ENCODE measurements at regions not wholly inside any gene's neighbourhood (a gene's known extent, or its start where the extent isn't known, plus 50 kb on each side); places are given as distances from the start of the nearest gene placed in this dataset.

- no peak for DNase-seq (ENCODE audit: low read depth in 2 of 2)
These were observed 703.2 kb downstream of the MRPL39 start for GRCh38 chr21:24903994-24904635.

- no peak for DNase-seq (ENCODE audit: low read depth in 2 of 2)
These were observed 708.1 kb downstream of the MRPL39 start for GRCh38 chr21:24899138-24899537.

- DNase-seq (ENCODE audit: low read depth in 2 of 2): no peak
These were observed 709.4 kb downstream of the MRPL39 start for GRCh38 chr21:24897883-24898282.

DNA sequence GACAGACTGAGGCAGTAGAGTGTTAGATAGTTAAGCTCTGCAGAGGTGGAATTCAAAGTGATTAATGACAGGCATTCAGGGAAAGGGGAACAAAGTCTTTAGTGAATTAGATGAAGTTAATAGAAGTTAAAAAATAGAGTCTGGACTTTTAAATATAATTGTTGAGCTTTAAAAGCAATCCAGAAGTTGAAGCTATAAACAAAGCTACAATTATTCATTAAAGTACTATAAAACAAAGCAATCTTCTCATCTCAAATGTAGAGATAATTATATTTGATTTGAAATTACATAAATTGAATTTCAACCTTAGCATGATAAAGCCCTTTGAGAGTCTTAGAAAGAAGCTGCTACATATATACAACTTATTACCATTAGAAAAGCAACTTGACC is 710.6 kb downstream of the MRPL39 start:
- DNase-seq (ENCODE audit: low read depth in 2 of 2): no peak

GRCh38 chr21:24895885-24896734 is 711.2 kb downstream of the MRPL39 start:
- DNase-seq (ENCODE audit: low read depth in 2 of 2): no peak

DNA sequence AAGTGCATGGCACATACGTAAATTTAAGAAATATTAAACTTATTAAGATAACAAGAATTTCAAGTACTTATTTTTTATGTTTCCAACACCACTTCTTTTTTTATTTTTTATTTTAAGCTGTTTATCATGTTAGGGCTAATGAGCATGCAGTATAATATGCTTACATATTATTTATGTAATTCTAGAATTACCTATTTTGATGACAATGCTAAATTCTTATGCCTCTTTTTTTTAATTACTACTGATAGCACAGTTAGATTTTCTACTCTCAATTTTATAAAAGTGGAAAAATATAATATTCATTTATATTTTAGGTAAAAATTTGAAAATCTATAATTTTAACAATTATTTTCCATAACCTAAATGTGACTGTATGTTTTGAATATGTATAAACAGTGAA is 713.0 kb downstream of the MRPL39 start:
- DNase-seq (ENCODE audit: low read depth in 2 of 2): no peak

DNA sequence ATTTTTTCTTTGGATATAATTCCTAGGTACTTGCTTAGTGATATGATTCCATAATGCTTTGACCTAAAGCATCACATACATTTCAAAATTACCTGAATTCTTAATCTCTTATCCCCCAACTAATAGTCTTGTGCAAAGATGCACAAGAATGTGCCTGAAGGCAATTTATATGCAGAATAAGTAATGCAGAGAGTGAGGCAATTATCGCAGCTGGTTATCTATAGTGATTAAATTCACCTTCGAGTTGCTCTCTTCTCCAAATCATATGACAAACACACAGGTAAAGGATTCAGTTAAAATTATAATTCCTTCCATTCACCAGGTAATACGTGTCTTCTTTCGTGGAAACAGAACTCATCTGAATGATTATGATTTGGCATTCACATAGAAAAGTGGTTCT is 717.3 kb downstream of the MRPL39 start:
- no peak for DNase-seq (ENCODE audit: low read depth in 2 of 2)

- DNase-seq (ENCODE audit: low read depth in 2 of 2): no peak
These were observed 725.8 kb downstream of the MRPL39 start for GRCh38 chr21:24881506-24881905.

- no peak for DNase-seq (ENCODE audit: low read depth in 2 of 2)
These were observed 736.6 kb downstream of the MRPL39 start for GRCh38 chr21:24870633-24871032.

DNA sequence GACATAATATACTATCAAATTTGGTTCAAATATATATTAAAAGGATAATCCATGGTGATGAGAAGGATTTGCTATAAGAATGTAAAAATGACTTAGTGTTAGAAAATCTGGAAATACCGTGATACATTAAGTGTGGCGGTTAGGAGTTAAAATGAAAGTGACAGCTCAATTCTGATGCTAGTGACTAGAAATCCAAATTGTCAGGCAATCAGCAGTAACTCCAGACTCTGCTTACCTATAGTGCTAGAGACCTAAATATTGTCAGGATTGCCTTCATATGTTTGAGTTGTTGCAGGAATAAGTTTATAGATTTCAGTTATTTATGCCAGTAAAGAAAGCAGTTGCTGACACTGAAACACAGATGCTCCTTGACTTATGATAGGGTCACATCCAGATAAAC is 737.4 kb downstream of the MRPL39 start:
- DNase-seq (ENCODE audit: low read depth in 2 of 2): no peak

GRCh38 chr21:24868117-24868516 is 739.2 kb downstream of the MRPL39 start:
- no peak for DNase-seq (ENCODE audit: low read depth in 2 of 2)

DNA sequence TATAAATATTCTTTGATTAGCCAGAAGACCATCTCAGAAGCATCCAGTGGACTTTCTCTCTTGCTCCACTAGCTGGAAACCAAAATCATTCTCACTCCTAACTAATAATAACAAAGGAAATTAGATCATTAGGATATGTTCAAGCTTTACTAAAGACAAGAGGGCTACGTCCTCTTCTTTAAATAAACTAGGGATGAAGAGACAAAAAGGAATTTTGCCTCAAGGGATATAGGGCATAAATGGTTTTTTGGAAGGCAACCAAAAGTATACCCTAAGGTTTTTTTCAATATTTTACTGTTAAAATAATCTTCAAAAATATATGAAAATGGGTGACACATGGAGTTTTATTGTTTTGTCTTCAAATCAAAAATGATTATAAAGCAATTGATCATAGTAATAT is 745.8 kb downstream of the MRPL39 start:
- no peak for DNase-seq (ENCODE audit: low read depth in 2 of 2)

DNA sequence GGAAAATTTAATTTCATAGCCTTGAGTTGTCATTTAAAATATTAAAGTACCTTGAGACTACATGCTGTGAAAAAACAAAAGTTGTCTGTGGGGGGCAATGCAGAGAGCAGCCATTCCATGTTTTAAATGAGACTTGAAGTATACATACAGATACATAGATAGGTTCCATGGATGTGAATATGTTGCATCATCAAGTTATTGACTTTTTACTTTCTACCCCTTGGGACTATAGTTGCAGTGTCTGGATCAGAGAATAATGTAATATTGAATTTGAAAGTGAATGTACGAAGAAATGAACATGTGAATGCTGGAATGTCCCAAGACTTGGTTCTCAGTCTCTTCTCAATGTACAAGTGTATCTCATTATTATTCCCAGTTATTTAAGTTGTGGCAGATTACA is 751.0 kb downstream of the MRPL39 start:
- DNase-seq (ENCODE audit: low read depth in 2 of 2): no peak

- no peak for DNase-seq (ENCODE audit: low read depth in 2 of 2)
These were observed 754.6 kb downstream of the MRPL39 start for GRCh38 chr21:24852610-24853195.

GRCh38 chr21:24850121-24850520 is 757.2 kb downstream of the MRPL39 start:
- no peak for DNase-seq (ENCODE audit: low read depth in 2 of 2)

- no peak for DNase-seq (ENCODE audit: low read depth in 2 of 2)
These were observed 762.6 kb downstream of the MRPL39 start for GRCh38 chr21:24844671-24845070.

GRCh38 chr21:24840287-24840686 is 767.0 kb downstream of the MRPL39 start:
- DNase-seq (ENCODE audit: low read depth in 2 of 2): no peak

DNA sequence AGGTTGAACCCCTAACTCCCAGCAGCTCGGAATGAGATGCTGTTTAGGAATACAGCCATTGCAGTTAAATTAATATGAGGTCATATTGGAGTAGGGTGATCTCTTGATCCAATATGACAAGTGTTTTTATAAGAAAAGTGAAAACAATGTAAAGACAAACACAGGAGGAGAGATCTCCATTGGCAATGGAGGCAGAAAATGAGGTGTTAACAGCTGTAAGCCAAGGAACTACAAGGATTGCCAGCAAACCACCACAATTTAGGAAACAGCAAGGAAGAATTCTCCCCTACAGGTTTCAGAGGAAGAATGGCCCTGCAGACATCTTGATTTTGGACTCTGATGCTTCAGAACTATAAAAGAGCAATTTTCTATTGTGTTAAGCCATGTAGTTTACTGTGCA is 774.3 kb downstream of the MRPL39 start:
- no peak for DNase-seq (ENCODE audit: low read depth in 2 of 2)

GRCh38 chr21:24829397-24829796 is 777.9 kb downstream of the MRPL39 start:
- no peak for DNase-seq (ENCODE audit: low read depth in 2 of 2)

DNA sequence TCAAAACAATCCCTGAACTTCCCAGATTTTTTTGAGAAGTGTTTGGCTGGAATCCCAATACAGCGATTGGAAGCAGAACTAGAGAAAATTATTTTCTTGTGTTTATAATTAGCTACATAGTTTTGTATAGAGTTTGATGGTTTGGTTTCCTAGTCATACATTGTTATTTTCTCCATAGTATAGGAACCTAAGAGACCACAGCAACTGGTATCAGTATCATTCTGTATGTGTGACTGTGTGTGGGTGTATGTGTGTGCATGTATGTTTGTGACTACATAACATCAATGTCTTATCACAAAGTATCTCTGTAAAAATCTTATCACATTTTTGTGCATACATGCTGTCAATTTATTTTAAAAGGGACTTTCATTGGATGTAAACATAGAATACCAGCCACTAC is 780.5 kb downstream of the MRPL39 start:
- DNase-seq (ENCODE audit: low read depth in 2 of 2): no peak

DNA sequence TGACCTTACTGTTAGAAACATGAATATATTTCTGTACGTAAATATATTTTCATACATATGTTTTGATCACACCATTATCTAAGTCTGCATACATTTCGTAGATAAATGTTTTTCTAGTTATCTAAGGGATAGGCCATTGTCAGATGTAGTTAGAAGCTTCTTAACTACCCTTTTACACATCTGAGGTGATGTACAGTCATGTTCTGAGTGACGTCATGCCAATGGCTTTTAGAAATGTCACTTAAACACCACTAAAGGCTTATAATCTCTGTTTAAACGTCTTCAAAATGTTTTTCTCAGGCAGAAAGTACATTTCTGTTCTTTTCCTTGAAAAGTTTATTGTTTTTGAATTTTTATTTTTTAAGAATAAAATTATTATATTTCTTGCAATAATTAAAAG is 781.9 kb downstream of the MRPL39 start:
- DNase-seq (ENCODE audit: low read depth in 2 of 2): no peak

GRCh38 chr21:24824209-24824608 is 783.1 kb downstream of the MRPL39 start:
- no peak for DNase-seq (ENCODE audit: low read depth in 2 of 2)

DNA sequence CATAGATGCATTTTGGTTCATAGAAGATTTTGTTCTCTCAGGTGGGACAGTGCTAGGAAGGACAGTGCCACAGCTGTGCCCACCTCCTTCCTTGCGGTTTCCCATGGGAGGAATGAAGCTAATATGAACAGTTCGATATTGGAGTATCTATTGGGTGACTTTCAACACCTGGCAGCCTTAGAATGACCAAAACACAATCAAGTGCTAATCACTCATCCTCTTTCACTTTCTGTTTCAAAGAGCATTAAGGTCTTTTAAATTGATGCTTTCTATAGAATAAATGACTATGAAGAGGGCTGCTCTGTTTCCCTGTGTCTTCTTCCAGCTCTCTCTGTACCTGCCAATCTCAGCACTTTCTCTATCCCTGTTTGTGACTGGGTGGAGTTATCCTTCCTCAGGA is 784.0 kb downstream of the MRPL39 start:
- DNase-seq (ENCODE audit: low read depth in 2 of 2): no peak
